A673 (cell line): ENCODE measurements at regions not wholly inside any gene's neighbourhood (a gene's known extent, or its start where the extent isn't known, plus 50 kb on each side); places are given as distances from the start of the nearest gene placed in this dataset.

Experiments used
- CTCF ChIP-seq: fragments of 300-800, 200-600 bp; sonication (generic); conservative IDR thresholded peaks from 2 replicates; pipeline ENCODE4 v1.5.1; 2017; ENCODE audit warnings: low read depth, mild to moderate bottlenecking, antibody characterized with exemption, low read length, moderate library complexity, mixed read lengths
- EZH2 ChIP-seq: fragments of 200-600 bp; sonication (generic); IDR thresholded peaks from 2 replicates; pipeline ENCODE4 v1.6.1; 2017; ENCODE audit warnings: borderline replicate concordance, low read depth, mild to moderate bottlenecking, mixed read lengths, antibody characterized with exemption, low read length; ENCODE audit not compliant: poor library complexity, severe bottlenecking

GRCh38 chr2:58645017-58645416 lies 403.9 kb upstream of the FANCL start:
- no peak for TF ChIP-seq CTCF
- TF ChIP-seq EZH2, result no peak
